LNCAP (cell line): ENCODE measurements at regions not wholly inside any gene's neighbourhood (a gene's known extent, or its start where the extent isn't known, plus 50 kb on each side); places are given as distances from the start of the nearest gene placed in this dataset.

Source experiments
- CTCF ChIP-seq: fragments of 450-650 bp; IDR thresholded peaks from 2 replicates; pipeline ENCODE4 v1.5.1; 2017; ENCODE audit warnings: mild to moderate bottlenecking

GRCh38 chr3:116610124-116610523 is 99.5 kb upstream of the TUSC7 start:
- TF ChIP-seq CTCF: no peak

- TF ChIP-seq CTCF: peak; percentile 51
Observed at GRCh38 chr3:116614795-116615362, 94.7 kb upstream of the TUSC7 start.

- no peak for TF ChIP-seq CTCF
Observed at GRCh38 chr3:116618138-116618537, 91.4 kb upstream of the TUSC7 start.

- TF ChIP-seq CTCF: no peak
Observed at GRCh38 chr3:116618930-116619329, 90.6 kb upstream of the TUSC7 start.

GRCh38 chr3:116630494-116630893 is 79.1 kb upstream of the TUSC7 start:
- TF ChIP-seq CTCF: no peak

GRCh38 chr3:116639641-116640040 is 69.9 kb upstream of the TUSC7 start:
- TF ChIP-seq CTCF: no peak

GRCh38 chr3:116640109-116640508 is 69.5 kb upstream of the TUSC7 start:
- no peak for TF ChIP-seq CTCF

- no peak for TF ChIP-seq CTCF
Observed at GRCh38 chr3:116643001-116643400, 66.6 kb upstream of the TUSC7 start.
